ENCODE measurements at regions not wholly inside any gene's neighbourhood (a gene's known extent, or its start where the extent isn't known, plus 50 kb on each side); places are given as distances from the start of the nearest gene placed in this dataset.
"Not testable (repeated sequence)": the region's sequence is repeated elsewhere in the genome, so short reads cannot be mapped to it uniquely, and the experiment has no call there.

DNA sequence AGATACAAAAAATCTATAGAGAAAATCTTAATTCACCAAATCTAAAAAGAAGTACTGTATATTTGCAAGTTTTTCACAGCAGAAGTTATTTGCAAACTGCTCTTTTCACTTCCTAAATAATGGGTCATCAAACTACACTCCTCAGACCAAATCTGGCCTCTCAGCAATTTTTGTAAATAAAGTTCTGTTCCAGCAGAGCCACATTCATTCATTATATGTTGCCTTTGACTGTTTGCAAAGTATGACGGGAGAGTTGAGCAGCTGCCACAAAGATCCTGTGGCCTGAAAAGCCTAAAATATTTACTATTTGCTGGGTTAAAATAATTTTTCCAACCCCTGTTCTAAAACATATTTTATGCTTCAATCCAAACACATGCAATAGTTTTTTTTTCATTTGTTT is 1222.3 kb upstream of the SEL1L start:
- CTCF ChIA-PET = no interaction called here
- POLR2A ChIA-PET = no interaction called here

DNA sequence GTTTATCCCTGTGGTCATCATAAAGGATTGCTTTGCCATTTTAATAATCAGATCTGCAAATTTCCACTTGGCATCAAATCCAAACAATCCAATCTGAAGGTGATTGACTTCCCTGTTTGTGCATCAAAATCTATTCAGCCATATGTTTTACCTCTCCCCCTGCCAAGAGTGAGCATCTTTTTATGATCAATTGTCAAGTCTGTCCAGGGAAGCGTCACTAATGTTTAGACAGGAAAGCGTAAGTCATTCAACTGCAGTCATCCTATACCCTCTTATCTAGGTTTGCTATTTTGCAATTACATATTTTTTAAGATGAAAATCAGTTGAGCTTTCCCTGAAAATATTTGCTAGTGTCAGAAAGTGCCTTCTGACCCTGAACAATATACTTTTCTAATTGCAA is 1224.1 kb upstream of the SEL1L start:
- POLR2A ChIA-PET = no interaction called here
- CTCF ChIA-PET = interaction anchor here (0.5 kb wide), 1 partner anchor 14 kb away, joined by 3 read pairs; no protein-coding TSS in a partner anchor

DNA sequence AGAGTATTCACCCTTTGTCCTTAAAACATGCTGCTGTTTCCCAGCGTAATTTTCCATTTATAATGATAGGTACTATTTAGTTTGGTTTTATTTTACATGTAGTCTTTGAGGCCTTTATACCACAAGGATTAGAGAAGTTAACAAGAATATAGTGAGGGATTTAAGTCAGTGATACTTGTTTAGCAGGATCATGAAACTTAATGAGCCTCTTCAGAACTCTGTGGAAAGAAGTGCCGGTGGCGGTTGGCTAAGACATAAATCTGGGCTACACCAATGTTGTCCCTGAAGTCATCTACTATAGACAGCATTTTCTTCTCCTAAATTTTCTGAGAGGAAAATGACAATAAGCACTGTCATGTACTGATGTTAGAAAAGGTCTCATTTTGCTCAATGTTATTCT is 1226.0 kb upstream of the SEL1L start:
- ChIA-PET CTCF (interaction anchor here (0.7 kb wide), 1 partner anchor 150 kb away, joined by 3 read pairs; no protein-coding TSS in a partner anchor), POLR2A (no interaction called here)

DNA sequence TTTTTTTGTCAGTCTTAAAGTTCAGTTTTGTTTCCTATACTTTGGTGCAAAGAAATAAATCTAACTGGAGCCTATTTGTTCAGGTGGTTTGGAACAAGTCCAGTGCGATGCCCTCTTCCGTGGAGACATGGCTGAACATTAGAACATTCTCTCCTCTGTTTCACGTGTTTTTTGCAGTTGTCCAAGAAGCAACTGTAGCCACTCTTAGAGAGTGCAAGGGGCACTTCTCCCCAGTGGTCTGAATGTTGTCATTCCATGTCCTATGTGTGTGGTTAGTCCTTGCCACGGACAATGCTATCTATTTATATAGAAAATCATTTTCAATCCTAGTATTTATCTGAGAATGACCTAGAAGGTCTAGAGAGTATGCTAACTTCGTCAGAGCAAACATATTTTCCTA is 1232.5 kb upstream of the SEL1L start:
- ChIA-PET CTCF (no interaction called here), POLR2A (no interaction called here)

DNA sequence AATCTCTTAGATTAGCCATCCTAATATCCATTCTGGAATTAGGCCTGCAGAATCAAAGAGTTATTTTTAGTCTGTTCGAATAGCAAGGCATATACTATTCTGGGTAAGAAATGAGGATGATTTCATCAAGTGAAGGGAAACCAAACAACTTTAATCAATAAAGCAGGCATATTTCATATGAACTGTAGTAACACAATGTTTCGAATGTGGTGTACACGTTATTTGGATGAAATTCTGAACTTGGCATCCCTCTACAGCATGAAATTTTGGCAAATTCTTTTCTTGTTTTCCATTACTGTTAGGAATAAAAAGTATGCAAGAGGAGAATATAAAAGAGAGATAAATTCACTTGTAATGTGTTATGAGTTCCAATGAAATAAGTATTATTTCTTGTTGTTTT is 1233.3 kb upstream of the SEL1L start:
- ChIA-PET POLR2A (no interaction called here), CTCF (no interaction called here)

DNA sequence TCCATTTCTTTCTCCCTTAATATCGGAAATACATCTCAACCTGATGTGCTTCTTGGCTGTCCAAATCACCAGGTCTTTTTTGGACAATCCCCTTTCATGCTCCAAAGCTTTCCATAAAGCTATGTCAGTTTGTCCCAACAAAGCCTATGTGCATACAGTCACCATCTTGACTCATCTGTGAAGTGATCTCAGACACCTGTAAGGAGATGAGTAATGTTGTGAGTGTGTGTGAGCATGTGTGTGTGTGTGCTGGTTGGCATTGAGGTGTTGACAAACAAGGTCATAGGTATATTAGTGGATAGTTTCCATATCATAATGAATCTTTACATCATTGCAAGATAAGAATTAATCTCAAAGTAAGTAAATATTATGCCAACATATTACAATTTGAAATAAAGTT is 1243.3 kb upstream of the SEL1L start:
- POLR2A ChIA-PET = no interaction called here
- CTCF ChIA-PET = no interaction called here

DNA sequence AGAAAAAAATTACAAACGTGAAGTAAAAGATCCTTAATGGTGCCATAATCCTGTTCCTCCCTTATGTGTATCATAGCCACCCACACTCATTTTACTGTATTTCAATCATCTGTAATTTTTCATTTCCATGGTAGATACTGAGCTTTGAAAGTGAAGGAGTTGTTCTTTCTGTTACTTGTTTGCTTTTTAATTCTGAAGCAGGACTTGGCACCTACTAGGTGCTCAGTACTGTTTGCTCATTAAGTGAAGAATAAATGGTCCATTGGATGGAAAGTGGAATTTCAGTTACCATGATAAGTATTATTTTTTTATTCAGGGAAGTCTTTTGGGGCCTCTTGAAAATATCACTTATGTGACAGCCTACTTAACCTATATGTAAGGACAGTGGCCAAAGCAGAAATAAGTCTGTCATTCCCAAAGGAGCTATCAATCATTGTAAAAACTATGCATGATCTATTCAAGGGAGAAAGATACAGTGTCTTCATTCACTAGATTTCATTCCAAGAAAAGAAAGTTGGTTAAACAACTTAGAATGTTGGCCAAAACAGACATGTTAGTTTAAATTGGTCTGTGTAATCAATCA is 1244.4 kb upstream of the SEL1L start:
- ChIA-PET CTCF (no interaction called here), POLR2A (no interaction called here)

DNA sequence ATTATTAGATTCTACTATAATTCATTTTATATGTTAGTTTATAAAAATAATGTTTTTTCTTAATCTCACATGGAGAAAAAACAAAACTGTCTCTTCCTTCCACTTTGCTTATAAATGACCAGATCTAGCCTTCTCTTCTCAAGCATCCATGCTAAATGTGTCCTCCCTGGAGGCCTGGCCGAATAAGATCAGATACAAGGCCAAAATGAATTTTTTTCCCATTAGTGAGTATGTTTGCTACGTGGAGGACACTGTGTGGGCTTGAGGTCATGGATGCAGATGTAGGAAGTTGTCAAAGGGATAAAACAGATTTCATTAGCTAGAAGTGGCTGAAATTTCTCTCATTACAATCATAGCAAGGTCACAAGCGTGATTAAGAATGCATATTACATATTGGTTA is 1244.9 kb upstream of the SEL1L start:
- ChIA-PET POLR2A (no interaction called here), CTCF (no interaction called here)

DNA sequence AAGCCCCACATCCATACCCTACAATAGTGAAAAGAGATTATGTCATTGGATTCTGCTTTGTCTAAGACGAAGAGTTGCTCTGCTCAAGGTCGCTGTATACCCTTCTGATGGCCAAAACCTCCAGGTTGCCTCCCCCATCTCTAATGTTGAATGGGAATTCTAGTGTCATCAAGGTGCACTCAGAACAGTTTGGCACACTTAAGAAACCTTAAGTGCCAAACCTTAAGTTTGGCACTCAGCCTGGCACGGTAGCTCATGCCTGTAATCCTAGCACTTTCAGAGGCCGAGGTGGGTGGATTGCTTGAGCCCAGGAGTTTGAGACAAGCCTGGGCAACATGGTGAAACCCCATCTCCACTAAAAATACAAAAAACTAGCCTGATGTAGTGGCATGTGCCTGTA is 1245.6 kb upstream of the SEL1L start:
- ChIA-PET POLR2A (no interaction called here), CTCF (no interaction called here)

DNA sequence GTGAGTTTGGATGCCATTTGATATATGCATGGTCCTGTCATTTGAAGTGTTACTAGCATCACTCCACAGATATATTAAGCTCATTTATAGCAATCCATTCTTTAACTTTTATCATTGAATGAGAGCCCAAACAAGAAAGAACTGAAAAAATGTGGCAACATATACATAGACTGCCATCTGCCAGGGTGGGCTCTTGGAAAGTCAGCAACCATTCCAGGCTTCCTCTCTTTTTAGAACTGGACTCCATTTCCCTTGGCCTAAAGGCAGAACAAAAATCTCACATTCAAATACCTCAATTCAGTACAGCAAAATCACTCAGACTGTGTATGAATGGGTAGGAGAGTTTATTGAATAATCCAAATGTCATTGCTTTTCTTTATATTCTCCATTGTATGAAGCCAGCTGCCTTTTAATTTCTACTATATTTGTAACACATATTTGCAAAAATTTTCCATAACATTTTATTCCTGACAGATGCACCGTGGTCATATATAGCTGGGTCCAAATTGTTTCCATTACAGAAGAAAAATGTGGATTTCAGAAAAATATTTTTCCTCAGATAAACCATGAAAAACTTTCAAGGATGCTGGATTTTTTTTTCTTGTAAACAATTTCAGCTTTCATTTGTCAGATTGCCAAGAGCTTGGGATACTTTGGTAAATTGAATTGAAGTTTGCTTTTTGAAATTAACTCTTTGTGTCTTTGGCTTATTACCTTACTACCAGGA is 1252.3 kb upstream of the SEL1L start:
- POLR2A ChIA-PET = no interaction called here
- CTCF ChIA-PET = no interaction called here

DNA sequence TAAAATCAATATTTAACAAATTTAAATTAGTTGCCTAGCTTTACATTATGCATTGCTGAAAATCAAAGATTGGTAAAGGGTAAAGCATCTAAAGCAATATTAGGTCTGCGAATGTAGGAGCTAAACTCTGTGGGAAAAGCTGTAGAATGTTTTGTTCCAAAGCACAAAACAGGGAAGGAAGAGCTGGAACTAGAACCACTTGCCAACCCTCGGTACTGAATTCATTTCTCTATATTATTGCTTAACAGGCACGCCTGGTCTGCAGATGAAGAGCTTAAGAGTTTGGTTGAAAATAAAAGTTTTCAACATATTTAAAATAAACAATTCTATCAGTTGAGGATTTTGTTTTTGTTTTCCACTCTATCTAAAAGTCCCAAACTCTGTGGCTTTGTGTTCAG is 1252.8 kb upstream of the SEL1L start:
- ChIA-PET CTCF (no interaction called here), POLR2A (no interaction called here)

DNA sequence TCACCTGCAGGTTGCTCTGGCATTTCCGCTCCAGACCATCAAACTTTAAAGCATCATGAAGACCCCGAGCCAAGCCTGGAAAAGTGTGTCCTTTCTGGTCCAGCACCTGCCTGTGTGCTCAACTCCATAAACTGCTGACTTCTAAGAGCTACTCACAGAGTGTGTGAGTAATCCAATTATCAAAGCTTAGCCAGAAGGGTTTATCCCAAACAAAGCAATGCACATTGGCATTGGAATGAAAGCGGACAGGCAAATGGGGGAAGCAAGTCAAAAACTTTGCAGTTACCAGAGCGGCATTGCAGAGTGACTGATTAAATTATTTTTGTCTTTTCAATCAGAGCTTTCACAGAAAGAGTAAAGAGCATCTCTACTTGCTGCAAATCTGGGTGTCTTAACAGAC is 1262.4 kb upstream of the SEL1L start:
- POLR2A ChIA-PET = no interaction called here

DNA sequence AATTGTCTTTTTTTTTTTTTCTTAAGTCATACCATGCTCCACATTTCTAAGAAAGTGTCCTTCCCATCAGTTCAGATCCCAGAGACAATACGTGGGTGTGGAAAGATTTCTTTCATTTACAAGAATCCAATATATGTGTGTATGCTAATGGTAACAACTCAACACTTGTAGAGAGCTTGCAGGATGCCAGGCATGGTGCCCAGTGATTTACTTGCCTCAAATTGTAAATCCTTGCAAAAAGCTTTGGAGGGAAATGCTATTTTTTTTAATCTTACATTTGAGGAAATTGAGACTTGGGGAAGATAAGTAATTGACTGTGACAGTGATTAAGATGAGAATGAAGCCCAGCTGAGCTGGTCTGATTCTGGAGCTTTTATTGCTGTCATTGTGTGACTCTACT is 1264.6 kb upstream of the SEL1L start:
- ChIA-PET CTCF (no interaction called here), POLR2A (no interaction called here)

More for the DNA sequence above, 1262.4 kb upstream of the SEL1L start:
- CTCF ChIA-PET = no interaction called here

DNA sequence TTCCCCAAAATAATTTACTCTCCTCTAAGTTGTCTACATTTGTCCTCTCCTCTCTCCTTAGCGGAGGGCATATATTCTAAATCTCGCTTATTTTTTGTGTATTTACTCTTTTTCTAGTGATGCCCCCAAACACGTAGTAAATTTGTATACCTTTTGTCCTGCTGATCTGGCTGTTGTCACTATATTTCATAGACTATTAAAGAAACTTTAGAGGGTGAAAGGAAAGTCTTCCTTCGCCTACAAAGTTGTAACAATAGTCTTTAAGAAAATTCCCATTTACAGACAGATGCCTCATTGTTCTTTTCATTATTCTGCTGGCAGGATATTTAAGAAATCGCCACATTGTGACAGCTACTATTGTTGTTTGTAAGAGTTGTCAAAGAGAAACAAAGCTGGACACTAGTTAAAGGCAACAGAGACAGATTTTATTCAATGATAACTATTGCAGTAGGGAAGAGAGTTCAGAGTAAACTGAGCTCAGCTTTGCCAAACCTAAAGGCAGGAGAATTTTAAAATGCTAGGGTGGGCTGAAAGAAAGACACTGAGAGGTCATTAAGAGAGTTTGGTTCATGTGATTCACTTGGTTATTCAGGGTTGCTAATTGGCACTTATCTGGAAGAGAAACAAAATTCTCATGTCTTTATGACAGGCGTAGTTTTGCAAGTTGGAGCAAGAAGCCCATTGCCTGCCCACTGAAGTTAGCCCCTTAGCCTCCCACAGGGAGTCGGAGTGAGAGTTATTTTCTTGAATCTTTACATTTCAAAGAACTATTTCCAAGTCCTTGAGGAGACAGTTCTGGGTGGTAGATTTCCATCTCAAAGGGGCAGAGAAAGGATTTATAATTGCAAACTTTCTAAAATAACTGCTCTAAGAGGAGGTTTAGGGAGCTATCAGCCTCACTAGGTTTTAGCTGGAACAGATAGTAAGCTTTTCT is 1272.5 kb upstream of the SEL1L start:
- ChIA-PET CTCF (no interaction called here), POLR2A (no interaction called here)

DNA sequence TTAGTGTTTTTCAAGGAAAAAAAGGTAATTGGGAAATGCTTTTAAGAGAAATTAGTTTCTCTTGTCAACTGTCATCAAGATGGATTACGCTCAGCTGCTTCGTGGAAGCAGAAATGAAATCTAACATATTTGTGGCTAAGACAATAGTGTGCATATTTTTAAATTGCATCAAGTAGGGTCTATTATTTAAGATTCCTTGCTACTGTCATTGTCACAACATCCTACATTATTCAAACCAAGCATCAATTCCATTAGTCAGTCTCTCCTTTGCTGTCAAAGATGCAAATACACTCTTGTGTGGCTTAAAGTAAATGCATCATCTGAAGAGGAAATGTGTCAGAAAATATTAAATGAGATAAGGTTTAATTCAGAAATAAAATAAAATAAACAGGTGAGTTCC is 1277.6 kb upstream of the SEL1L start:
- CTCF ChIA-PET = no interaction called here
- POLR2A ChIA-PET = no interaction called here

DNA sequence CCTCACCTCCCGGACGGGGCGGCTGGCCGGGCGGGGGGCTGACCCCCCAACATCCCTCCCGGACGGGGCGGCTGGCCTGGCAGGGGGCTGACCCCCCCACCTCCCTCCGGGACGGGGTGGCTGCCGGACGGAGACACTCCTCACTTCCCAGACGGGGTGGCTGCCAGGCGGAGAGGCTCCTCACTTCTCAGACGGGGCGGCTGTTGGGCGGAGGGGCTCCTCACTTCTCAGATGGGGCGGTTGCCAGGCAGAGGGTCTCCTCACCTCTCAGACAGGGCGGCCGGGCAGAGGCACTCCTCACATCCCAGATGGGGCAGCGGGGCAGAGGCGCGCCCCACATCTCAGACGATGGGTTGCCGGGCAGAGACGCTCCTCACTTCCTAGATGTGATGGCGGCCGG is 1280.7 kb upstream of the SEL1L start:
- CTCF ChIA-PET, POLR2A ChIA-PET: not testable (repeated sequence)

DNA sequence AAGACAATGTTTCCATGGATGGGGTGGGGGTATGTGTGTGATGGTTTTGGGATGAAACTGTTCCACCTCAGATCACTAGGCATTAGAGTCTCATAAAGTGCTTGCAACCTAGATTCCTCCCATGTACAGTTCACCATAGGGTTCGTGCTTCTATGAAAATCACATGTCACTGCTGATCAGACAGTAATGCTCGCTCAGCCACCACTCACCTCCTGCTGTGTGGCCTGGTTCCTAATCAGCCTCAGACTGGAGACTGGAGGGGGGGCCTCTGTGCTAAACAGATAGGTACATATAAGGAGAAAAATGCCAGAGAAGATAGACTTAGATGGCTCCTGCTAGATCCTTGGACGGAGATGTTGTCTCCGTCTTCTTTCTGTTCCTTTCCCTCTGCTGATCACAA is 1296.9 kb upstream of the SEL1L start:
- POLR2A ChIA-PET = interaction anchor here (0.6 kb wide), 1 partner anchor 13 kb away, joined by 4 read pairs; no protein-coding TSS in a partner anchor

DNA sequence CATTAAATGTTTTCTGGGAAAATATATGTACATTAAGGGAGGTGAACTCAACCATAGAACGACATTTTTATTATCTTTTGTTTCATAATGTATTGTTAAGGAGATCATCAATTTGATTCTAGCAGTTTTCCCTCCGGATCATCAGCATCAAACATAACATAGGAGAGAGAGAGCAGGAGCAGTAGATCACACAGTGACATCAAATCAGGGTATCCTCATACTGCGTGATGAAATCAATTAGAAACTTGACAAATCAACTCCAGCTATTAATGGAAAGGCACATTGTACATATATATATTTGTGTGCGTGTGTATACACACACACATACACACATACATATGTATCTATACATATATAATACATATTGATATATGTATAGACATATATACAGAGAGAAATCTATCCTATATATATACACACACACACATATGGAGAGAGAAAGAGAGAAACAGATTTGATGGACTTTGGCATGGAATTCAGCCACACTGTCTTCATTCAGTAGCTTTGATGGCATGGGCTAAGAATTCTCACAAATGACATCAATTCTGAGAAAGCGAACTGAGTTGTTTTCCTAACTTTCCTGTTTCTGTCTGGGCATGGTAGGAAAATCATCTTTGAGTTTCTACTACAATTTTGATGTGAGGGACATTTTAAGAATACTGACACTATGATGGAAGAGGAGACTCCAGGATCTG is 1302.8 kb upstream of the SEL1L start:
- ChIA-PET CTCF (no interaction called here), POLR2A (no interaction called here)

More for the DNA sequence above, 1296.9 kb upstream of the SEL1L start:
- CTCF ChIA-PET = no interaction called here

DNA sequence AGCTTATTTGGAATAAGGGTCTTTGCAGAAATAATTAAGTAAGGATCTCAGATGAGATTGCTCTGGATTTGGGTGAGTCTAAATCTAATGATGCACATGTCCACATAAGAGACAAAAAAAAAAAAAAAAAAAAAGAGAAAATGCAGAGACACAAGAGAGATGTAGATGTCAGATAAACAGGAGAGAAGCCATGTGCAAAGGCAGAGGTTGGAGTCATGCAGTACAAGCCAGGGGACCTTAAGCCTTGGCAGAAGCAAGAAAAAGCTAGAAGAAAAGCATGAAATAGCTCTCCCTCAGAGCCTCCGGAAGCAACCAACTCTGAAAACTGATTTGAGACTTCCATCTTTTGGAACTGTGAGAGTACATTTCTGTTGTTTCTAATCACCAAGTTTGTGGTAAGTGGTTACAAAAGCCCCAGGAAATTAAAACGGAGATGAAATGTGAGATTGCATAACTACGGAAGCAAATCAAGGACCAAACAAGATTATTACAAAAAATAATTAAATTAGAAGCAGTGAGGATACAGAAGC is 1304.0 kb upstream of the SEL1L start:
- POLR2A ChIA-PET = no interaction called here
- CTCF ChIA-PET = no interaction called here

DNA sequence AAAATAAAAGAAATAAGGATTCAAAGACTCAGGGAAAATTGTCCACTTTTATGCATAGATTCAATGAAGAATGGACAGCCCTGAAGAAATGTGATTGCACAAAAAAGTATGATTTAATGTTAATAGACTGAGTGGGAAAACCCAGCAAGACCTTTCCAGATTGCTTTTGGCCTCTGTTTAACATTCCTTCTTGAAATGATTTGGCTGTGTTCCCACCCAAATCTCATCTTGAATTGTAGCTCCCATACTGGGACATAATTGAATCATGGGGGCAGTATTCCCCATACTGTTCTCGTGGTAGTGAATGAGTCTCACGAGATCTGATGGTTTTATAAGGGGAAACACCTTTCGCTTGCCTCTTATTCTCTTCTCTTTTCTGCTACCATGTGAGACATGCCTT is 1316.9 kb upstream of the SEL1L start:
- CTCF ChIA-PET = no interaction called here
- POLR2A ChIA-PET = no interaction called here
